NCI-H510A (cell line): ENCODE measurements at regions not wholly inside any gene's neighbourhood (a gene's known extent, or its start where the extent isn't known, plus 50 kb on each side); places are given as distances from the start of the nearest gene placed in this dataset.

Experiments used
- DNase-seq: peaks from one replicate; lab custom pipeline; 2025; lab: John Stamatoyannopoulos, UW

- DNase-seq: no peak
Observed at GRCh38 chr1:38576241-38576640, 283.3 kb downstream of the RRAGC start.

- DNase-seq: no peak
Observed at GRCh38 chr1:38571726-38572125, 287.8 kb downstream of the RRAGC start.

GRCh38 chr1:38570657-38570975, 289.0 kb downstream of the RRAGC start:
- no peak for DNase-seq

GRCh38 chr1:38569932-38570656, 289.5 kb downstream of the RRAGC start:
- DNase-seq: no peak

GRCh38 chr1:38568061-38568857, 291.3 kb downstream of the RRAGC start:
- DNase-seq: no peak

GRCh38 chr1:38567401-38567800, 292.2 kb downstream of the RRAGC start:
- DNase-seq: no peak

GRCh38 chr1:38565020-38565491, 294.5 kb downstream of the RRAGC start:
- no peak for DNase-seq

GRCh38 chr1:38563942-38564735, 295.4 kb downstream of the RRAGC start:
- DNase-seq: no peak

- no peak for DNase-seq
Observed at GRCh38 chr1:38561725-38562124, 297.8 kb downstream of the RRAGC start.

- DNase-seq: no peak
Observed at GRCh38 chr1:38561110-38561509, 298.5 kb downstream of the RRAGC start.

- no peak for DNase-seq
Observed at GRCh38 chr1:38560457-38560856, 299.1 kb downstream of the RRAGC start.

- DNase-seq: peak; percentile 31
Observed at GRCh38 chr1:38559446-38560165, 300.0 kb downstream of the RRAGC start.

GRCh38 chr1:38558500-38559445, 300.8 kb downstream of the RRAGC start:
- DNase-seq: no peak

GRCh38 chr1:38558055-38558454, 301.5 kb downstream of the RRAGC start:
- DNase-seq: no peak

GRCh38 chr1:38555594-38555993, 304.0 kb downstream of the RRAGC start:
- no peak for DNase-seq

- no peak for DNase-seq
Observed at GRCh38 chr1:38555130-38555529, 304.4 kb downstream of the RRAGC start.

- no peak for DNase-seq
Observed at GRCh38 chr1:38551318-38552307, 308.0 kb downstream of the RRAGC start.

GRCh38 chr1:38549191-38549590, 310.4 kb downstream of the RRAGC start:
- no peak for DNase-seq

GRCh38 chr1:38547321-38547720, 312.3 kb downstream of the RRAGC start:
- DNase-seq: no peak

GRCh38 chr1:38546636-38547035, 312.9 kb downstream of the RRAGC start:
- no peak for DNase-seq
